Heart left ventricle (tissue), 16 donors: ENCODE measurements at regions not wholly inside any gene's neighbourhood (a gene's known extent, or its start where the extent isn't known, plus 50 kb on each side); places are given as distances from the start of the nearest gene placed in this dataset.

Experiments
- ATAC-seq, 4 donors: fragments of 200-7000 bp; cut with Tn5 transposase; one replicate each; pipeline ENCODE4 v1.9.1; 2020 to 2022; ENCODE audit warnings: moderate library complexity in 4 of 4, mild to moderate bottlenecking in 3 of 4, moderate number of reproducible peaks in 1 of 4
- DNase-seq, 5 donors: peaks; one replicate each; pipeline ENCODE4 v3.0.0-alpha.2; 2020
- H3K27ac ChIP-seq, 12 donors: fragments of 200-600 bp; sonication (generic) in 4 of 12; one replicate each; pipeline versions ENCODE4 v1.5.0 to v1.8.0; 2016 to 2022; ENCODE audit warnings: mild to moderate bottlenecking in 2 of 12
- H3K27me3 ChIP-seq, 9 donors: fragments of 200-600 bp; sonication (generic) in 2 of 9; one replicate each; pipeline versions ENCODE4 v1.5.1 to v1.8.0; 2016 to 2022; ENCODE audit warnings: mild to moderate bottlenecking in 3 of 9
- H3K36me3 ChIP-seq, 9 donors: fragments of 200-600 bp; sonication (generic) in 2 of 9; one replicate each; pipeline versions ENCODE4 v1.5.0 to v1.8.0; 2018 to 2022; ENCODE audit warnings: mild to moderate bottlenecking in 2 of 9
- H3K4me1 ChIP-seq, 12 donors: fragments of 200-600 bp; sonication (generic) in 4 of 12; one replicate each; pipeline versions ENCODE4 v1.5.0 to v1.8.0; 2016 to 2022; ENCODE audit warnings: mild to moderate bottlenecking in 3 of 12
- H3K4me3 ChIP-seq, 12 donors: fragments of 200-600 bp; sonication (generic) in 4 of 12; one replicate each; pipeline versions ENCODE4 v1.5.0 to v1.8.0; 2017 to 2022; ENCODE audit warnings: mild to moderate bottlenecking in 9 of 12, moderate library complexity in 4 of 12
- H3K9me3 ChIP-seq, 12 donors: fragments of 200-600 bp; sonication (generic) in 4 of 12; one replicate each; pipeline versions ENCODE4 v1.5.0 to v1.8.0; 2016 to 2022; ENCODE audit warnings: mild to moderate bottlenecking in 1 of 12
- POLR2A ChIP-seq, 2 donors: fragments of 450-650 bp; IDR thresholded peaks; one replicate each; pipeline ENCODE4 v1.6.1; 2017; ENCODE audit warnings: antibody characterized with exemption in 2 of 2, mild to moderate bottlenecking in 2 of 2, moderate library complexity in 2 of 2
- WGBS, 4 donors: extraction: QIAGEN DNeasy Blood & Tissue Kit in 2 of 4; methylation state at CpG; one replicate each; pipeline versions ENCODE4 v1.1.5 to v1.1.7; 2013 to 2018; 5-methylcytosine and 5-hydroxymethylcytosine counted together
- intact Hi-C, 10 donors: fragments of 100-400 bp; cut with DNase I; formaldehyde crosslinking; loops; one replicate each; pipeline versions ENCODE4 v1.11.1 to v1.14.2; 2022
- TF ChIP-seq, protein P1 (sequence below), 12 donors: fragments of 200-600 bp; sonication (generic) in 4 of 12; IDR thresholded peaks; one replicate each; pipeline versions ENCODE4 v1.5.0 to v1.8.0; 2018 to 2022; ENCODE audit warnings: antibody characterized with exemption in 12 of 12, mild to moderate bottlenecking in 5 of 12
- donor health status: ischemic (EF 13 %, LVEDD 7.1; RV severe dilation, severe dysfunction).
- donor health status: healthy with polysubstance abuse.
- donor health status: DM: no; HTN: yes; CAD: no.
- donor health status: DM: no; HTN: no; CAD: no.
- donor health status: ischemic (EF 25% LVEDD 6.9; RV normal size, moderate dysfunction).
- donor health status: ischemic (EF 25% LVEDD 5.7; RV mildly dilated, moderate dysfunction).
- donor health status: healthy.
- donor health status: DM: yes; HTN: yes; CAD: no.
- donor health status: ischemic (EF 35%, LVEDD 5.7; RV mildly dilated, moderate dysfunction).
- donor health status: nonischemic (EF 11% LVEDD 7.7; RV severe dilation, severe dysfunction).
- donor health status: DM: yes; HTN: yes; CAD: no.
- donor health status: PGD.
- donor health status: ischemic (EF 29% LVEDD 5.4; RV normal size, mild dysfunction).
- donor health status: nonischemic (EF 23%, LVEDD 6.1; RV moderate dilation, normal function).

DNA sequence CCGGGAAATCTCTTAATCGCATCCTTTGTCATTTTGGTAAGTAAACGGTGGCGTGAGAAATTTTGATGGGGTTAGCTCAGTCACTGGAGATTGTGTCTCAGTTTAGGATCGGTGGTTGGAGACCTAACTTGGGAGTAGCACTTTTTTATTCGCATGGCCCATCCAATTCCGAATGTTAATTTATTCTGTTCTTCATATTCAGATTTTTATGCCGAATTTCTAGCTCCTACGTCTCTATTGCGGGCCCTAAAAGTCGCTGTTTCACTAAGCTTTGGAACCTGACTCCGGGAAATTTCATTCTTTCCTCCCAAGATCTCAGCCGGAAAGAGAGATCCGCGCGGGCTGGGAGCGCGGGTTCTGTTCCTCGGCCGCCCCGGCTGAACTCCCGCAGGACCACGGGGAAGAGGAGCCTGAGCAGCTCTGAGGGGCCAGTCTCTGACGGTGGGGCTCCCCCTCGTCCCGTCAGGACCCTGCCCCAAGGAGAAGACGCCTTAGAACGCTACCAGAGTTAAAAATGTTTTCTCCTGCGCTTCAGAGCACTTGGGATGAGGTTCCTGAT lies 279.7 kb downstream of the FAM72C start:
- TF ChIP-seq, protein P1, sequence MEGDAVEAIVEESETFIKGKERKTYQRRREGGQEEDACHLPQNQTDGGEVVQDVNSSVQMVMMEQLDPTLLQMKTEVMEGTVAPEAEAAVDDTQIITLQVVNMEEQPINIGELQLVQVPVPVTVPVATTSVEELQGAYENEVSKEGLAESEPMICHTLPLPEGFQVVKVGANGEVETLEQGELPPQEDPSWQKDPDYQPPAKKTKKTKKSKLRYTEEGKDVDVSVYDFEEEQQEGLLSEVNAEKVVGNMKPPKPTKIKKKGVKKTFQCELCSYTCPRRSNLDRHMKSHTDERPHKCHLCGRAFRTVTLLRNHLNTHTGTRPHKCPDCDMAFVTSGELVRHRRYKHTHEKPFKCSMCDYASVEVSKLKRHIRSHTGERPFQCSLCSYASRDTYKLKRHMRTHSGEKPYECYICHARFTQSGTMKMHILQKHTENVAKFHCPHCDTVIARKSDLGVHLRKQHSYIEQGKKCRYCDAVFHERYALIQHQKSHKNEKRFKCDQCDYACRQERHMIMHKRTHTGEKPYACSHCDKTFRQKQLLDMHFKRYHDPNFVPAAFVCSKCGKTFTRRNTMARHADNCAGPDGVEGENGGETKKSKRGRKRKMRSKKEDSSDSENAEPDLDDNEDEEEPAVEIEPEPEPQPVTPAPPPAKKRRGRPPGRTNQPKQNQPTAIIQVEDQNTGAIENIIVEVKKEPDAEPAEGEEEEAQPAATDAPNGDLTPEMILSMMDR (IDR thresholded peaks at IDR 0.05) = no peak
- no peak for TF ChIP-seq POLR2A (IDR thresholded peaks at IDR 0.05)
- no peaks in the 10 kb centered on the region for H3K36me3 ChIP-seq
- DNase-seq (no peak), ATAC-seq (no peak)
- no peaks in the 10 kb centered on the region for H3K9me3 ChIP-seq
- intact Hi-C loops = no loop called here
- no peak overlapping the region for H3K4me3 ChIP-seq
- H3K27me3 ChIP-seq = peaks cover 0 to 89% (median 48%) of the 10 kb centered on the region in 9 donors
- 7 to 21% (median 15%) methylated on average over 25 to 29 of the region's 29 CpGs for WGBS, 4 donors
- no peaks in the 10 kb centered on the region for H3K4me1 ChIP-seq
- H3K27ac ChIP-seq = no peak overlapping the region

DNA sequence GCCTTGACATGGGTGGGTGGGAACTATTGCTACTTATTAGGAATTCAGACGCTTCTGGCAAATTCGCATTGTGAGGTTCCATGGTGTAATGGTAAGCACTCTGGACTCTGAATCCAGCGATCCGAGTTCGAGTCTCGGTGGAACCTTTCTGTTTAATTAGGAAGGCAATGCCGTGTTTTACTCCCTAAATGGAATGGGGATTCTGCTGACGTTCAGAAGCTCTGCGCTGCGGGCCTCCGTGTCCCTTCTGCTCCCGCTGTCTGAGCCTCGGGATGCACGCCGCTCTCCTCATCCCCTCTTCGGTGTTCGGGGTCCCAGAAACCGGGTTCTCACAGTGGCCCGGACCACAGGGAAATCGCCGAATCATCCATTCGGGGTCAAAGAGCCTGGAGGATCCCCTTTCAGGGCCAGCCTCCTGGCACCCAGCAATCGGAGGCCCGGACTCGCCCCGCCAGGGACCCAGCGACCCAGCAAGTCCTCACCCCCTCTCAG lies 280.3 kb downstream of the FAM72C start:
- H3K27ac ChIP-seq = no peak overlapping the region
- 9 to 34% (median 11%) methylated on average over 6 to 27 of the region's 27 CpGs for WGBS, 4 donors
- no peak for DNase-seq
- ATAC-seq = no peak
- no peaks in the 10 kb centered on the region for H3K4me1 ChIP-seq
- H3K4me3 ChIP-seq = no peak overlapping the region
- no peaks in the 10 kb centered on the region for H3K9me3 ChIP-seq
- intact Hi-C loops = no loop called here
- TF ChIP-seq, protein P1 (IDR thresholded peaks at IDR 0.05) = no peak
- no peak for TF ChIP-seq POLR2A (IDR thresholded peaks at IDR 0.05)
- peaks cover 0 to 89% (median 43%) of the 10 kb centered on the region in 9 donors for H3K27me3 ChIP-seq
- no peaks in the 10 kb centered on the region for H3K36me3 ChIP-seq

DNA sequence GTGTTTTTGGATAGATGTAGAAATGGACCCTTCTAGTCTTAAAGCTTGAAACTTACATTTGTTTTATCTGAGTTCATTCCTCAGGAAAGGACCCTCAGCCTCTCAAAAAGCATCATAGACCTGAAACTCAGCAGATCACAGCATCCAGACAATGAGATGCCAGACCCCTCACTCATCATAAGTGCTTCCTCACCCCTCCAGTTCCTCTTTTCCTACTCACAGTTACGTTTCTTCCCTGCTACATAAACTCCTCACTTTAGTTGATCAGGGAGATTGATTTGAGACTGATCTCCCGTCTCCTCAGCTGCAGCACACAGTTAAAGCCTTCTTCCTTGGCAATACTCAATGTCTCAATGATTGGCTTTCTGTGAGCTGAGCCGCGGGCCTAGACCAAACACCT lies 282.0 kb downstream of the FAM72C start:
- Histone ChIP-seq H3K4me1 (no peaks in the 10 kb centered on the region), H3K36me3 (no peaks in the 10 kb centered on the region), H3K4me3 (no peak overlapping the region), H3K27ac (no peak overlapping the region), H3K27me3 (peaks cover 0 to 72% (median 34%) of the 10 kb centered on the region in 9 donors), H3K9me3 (no peaks in the 10 kb centered on the region)
- DNase-seq = no peak
- TF ChIP-seq, protein P1 (IDR thresholded peaks at IDR 0.05) = no peak
- TF ChIP-seq POLR2A (IDR thresholded peaks at IDR 0.05) = no peak
- WGBS, 4 donors = 65 to 73% (median 69%) methylated on average over 4 of the region's 4 CpGs
- intact Hi-C loops = no loop called here
- no peak for ATAC-seq

DNA sequence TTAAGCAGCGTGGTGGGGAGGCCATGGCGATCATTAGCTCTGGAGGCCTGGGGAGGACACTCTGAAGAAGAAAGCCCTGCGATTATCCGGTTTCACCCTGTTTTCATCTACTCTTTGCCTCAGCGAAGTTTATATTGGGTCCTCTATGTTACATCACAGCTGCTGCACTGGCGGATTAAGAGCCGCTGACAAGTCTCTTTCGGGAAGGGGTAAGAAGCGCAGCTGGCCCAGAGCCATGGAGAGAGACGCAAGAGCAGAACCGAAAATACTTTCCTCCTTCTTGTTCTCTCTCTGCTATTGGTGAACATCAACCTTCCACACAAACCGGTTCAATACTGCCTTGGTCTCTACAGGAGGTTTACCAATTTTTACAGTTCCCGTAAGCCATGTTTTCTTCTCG lies 291.5 kb downstream of the FAM72C start:
- no peak for DNase-seq
- 86 to 88% (median 87%) methylated on average over 14 of the region's 14 CpGs for WGBS, 4 donors
- intact Hi-C loops = no loop called here
- H3K27me3 ChIP-seq = peaks cover 0 to 53% (median 8%) of the 10 kb centered on the region in 9 donors
- TF ChIP-seq POLR2A (IDR thresholded peaks at IDR 0.05) = no peak
- TF ChIP-seq, protein P1 (IDR thresholded peaks at IDR 0.05) = no peak
- H3K27ac ChIP-seq = no peak overlapping the region
- no peak overlapping the region for H3K4me3 ChIP-seq
- no peaks in the 10 kb centered on the region for H3K9me3 ChIP-seq
- H3K36me3 ChIP-seq = no peaks in the 10 kb centered on the region
- H3K4me1 ChIP-seq = no peaks in the 10 kb centered on the region
- ATAC-seq = no peak
